Coronary artery (tissue), 2 donors: ENCODE measurements at regions not wholly inside any gene's neighbourhood (a gene's known extent, or its start where the extent isn't known, plus 50 kb on each side); places are given as distances from the start of the nearest gene placed in this dataset.

Source experiments
- DNase-seq: peaks from one replicate; pipeline ENCODE4 v3.0.0-alpha.2; 2017; ENCODE audit warnings: low spot score
- H3K27ac ChIP-seq, 2 donors: fragments of 200-600 bp; sonication (generic); one replicate each; pipeline ENCODE4 v1.5.1; 2016 to 2019
- H3K4me3 ChIP-seq: fragments of 200-600 bp; sonication (generic); 2 replicates; pipeline ENCODE4 v1.5.1; 2016; ENCODE audit warnings: mild to moderate bottlenecking, moderate library complexity
- CTCF ChIP-seq: fragments of 200-600 bp; sonication (generic); IDR thresholded peaks from one replicate; pipeline ENCODE4 v1.5.1; 2019; ENCODE audit warnings: antibody characterized with exemption

GRCh38 chr14:104369208-104369607, 210.4 kb upstream of the C14orf180 start:
- DNase-seq = no peak
- no peak overlapping the region for H3K4me3 ChIP-seq
- H3K27ac ChIP-seq = no peak overlapping the region
- no peak for TF ChIP-seq CTCF

- no peak for DNase-seq
- TF ChIP-seq CTCF = no peak
- no peak overlapping the region for H3K27ac ChIP-seq
- H3K4me3 ChIP-seq = no peak overlapping the region
Measured at GRCh38 chr14:104370256-104370870, 209.2 kb upstream of the C14orf180 start.

- DNase-seq = no peak
- no peak overlapping the region for H3K27ac ChIP-seq
- no peak for TF ChIP-seq CTCF
- no peak overlapping the region for H3K4me3 ChIP-seq
Measured at GRCh38 chr14:104371031-104371430, 208.5 kb upstream of the C14orf180 start.

- DNase-seq = no peak
- Histone ChIP-seq H3K4me3 (no peak overlapping the region), H3K27ac (no peak overlapping the region)
- no peak for TF ChIP-seq CTCF
Measured at GRCh38 chr14:104371917-104372316, 207.6 kb upstream of the C14orf180 start.

- H3K27ac ChIP-seq = no peak overlapping the region
- DNase-seq = no peak
- H3K4me3 ChIP-seq = no peak overlapping the region
- TF ChIP-seq CTCF = no peak
Measured at GRCh38 chr14:104372390-104373054, 207.0 kb upstream of the C14orf180 start.

GRCh38 chr14:104373055-104373854, 206.3 kb upstream of the C14orf180 start:
- no peak for TF ChIP-seq CTCF
- DNase-seq = no peak
- Histone ChIP-seq H3K4me3 (no peak overlapping the region), H3K27ac (no peak overlapping the region)
